CD4-positive, alpha-beta memory T cell (primary cell): ENCODE measurements at regions not wholly inside any gene's neighbourhood (a gene's known extent, or its start where the extent isn't known, plus 50 kb on each side); places are given as distances from the start of the nearest gene placed in this dataset.

Experiments used
- CTCF ChIA-PET: fragments of 350-600 bp; sonication (Branson Sonifier 250); formaldehyde crosslinking; loops from one replicate; lab custom pipeline; 2021; ENCODE audit warnings: inconsistent platforms; ENCODE audit not compliant: partially characterized antibody; lab: Charles Lee
- POLR2A ChIA-PET: fragments of 350-600 bp; sonication (Branson Sonifier 250); formaldehyde crosslinking; loops from one replicate; lab custom pipeline; 2021; ENCODE audit not compliant: partially characterized antibody; lab: Charles Lee
- DNase-seq, 5 donors: peaks; one replicate each; pipeline versions ENCODE4 v3.0.0 to v3.0.0-alpha.2; 2020 to 2022; ENCODE audit warnings: mixed read lengths in 1 of 5
- H3K27ac ChIP-seq: one replicate; pipeline ENCODE4 v1.7.0; 2013; ENCODE audit warnings: low read depth, low read length
- H3K27me3 ChIP-seq: 2 replicates; pipeline ENCODE4 v1.7.0; 2013; ENCODE audit warnings: mild to moderate bottlenecking, low read length, moderate library complexity; ENCODE audit not compliant: insufficient read depth
- H3K36me3 ChIP-seq: 2 replicates; pipeline ENCODE4 v1.7.0; 2013; ENCODE audit warnings: mild to moderate bottlenecking, low read length, moderate library complexity; ENCODE audit not compliant: insufficient read depth
- H3K4me1 ChIP-seq: 2 replicates; pipeline ENCODE4 v1.7.0; 2013; ENCODE audit warnings: mild to moderate bottlenecking, low read length, moderate library complexity; ENCODE audit not compliant: insufficient read depth
- H3K4me3 ChIP-seq, 2 donors: one replicate each; pipeline ENCODE4 v1.7.0; 2013; ENCODE audit warnings: low read length in 2 of 2, mild to moderate bottlenecking in 1 of 2
- H3K9me3 ChIP-seq, 2 donors: one replicate each; pipeline ENCODE4 v1.7.0; 2013; ENCODE audit warnings: low read length in 2 of 2, control low read depth in 1 of 2; ENCODE audit not compliant: control insufficient read depth in 1 of 2
- H3K27ac Mint-ChIP-seq, 7 donors: one replicate each; pipeline ENCODE4 v1.8.0; 2020 to 2021; ENCODE audit warnings: mixed read lengths in 7 of 7, mild to moderate bottlenecking in 6 of 7, inconsistent platforms in 3 of 7, moderate library complexity in 3 of 7
- H3K27me3 Mint-ChIP-seq, 2 donors: one replicate each; pipeline ENCODE4 v1.8.0; 2020 to 2021; ENCODE audit warnings: mixed read lengths in 2 of 2
- H3K36me3 Mint-ChIP-seq, 2 donors: one replicate each; pipeline ENCODE4 v1.8.0; 2020 to 2021; ENCODE audit warnings: mixed read lengths in 2 of 2, inconsistent platforms in 1 of 2, mild to moderate bottlenecking in 1 of 2
- H3K4me1 Mint-ChIP-seq, 4 donors: one replicate each; pipeline ENCODE4 v1.8.0; 2020 to 2021; ENCODE audit warnings: mixed read lengths in 4 of 4, mild to moderate bottlenecking in 1 of 4
- H3K4me3 Mint-ChIP-seq, 8 donors: one replicate each; pipeline ENCODE4 v1.8.0; 2020 to 2021; ENCODE audit warnings: mixed read lengths in 8 of 8, mild to moderate bottlenecking in 7 of 8, moderate library complexity in 6 of 8, inconsistent platforms in 3 of 8
- H3K9me3 Mint-ChIP-seq, 8 donors: one replicate each; pipeline ENCODE4 v1.8.0; 2020 to 2021; ENCODE audit warnings: mixed read lengths in 8 of 8, mild to moderate bottlenecking in 5 of 8, inconsistent platforms in 3 of 8, moderate library complexity in 1 of 8
- intact Hi-C: fragments of 100-400 bp; cut with micrococcal nuclease; formaldehyde crosslinking; loops from one replicate; pipeline ENCODE4 v1.15.1; 2023

- ChIA-PET CTCF (no interaction called here), POLR2A (no interaction called here)
- H3K27ac Mint-ChIP-seq: no peak overlapping the region
- H3K9me3 Mint-ChIP-seq: peaks cover 0 to 12% (median 2%) of the 10 kb centered on the region in 8 donors
- no peaks in the 10 kb centered on the region for H3K4me1 ChIP-seq
- no peak overlapping the region for H3K4me3 ChIP-seq
- H3K4me1 Mint-ChIP-seq: no peaks in the 10 kb centered on the region
- H3K9me3 ChIP-seq: no peaks in the 10 kb centered on the region
- no peak for DNase-seq
- no peaks in the 10 kb centered on the region for H3K27me3 ChIP-seq
- intact Hi-C loops: no loop called here
- H3K36me3 Mint-ChIP-seq: no peaks in the 10 kb centered on the region
- H3K27me3 Mint-ChIP-seq: no peaks in the 10 kb centered on the region
- no peaks in the 10 kb centered on the region for H3K36me3 ChIP-seq
- no peak overlapping the region for H3K4me3 Mint-ChIP-seq
- H3K27ac ChIP-seq: no peak overlapping the region
Measured at GRCh38 chr7:119572541-119572940, 700.4 kb upstream of the KCND2 start.

- H3K27ac ChIP-seq: no peak overlapping the region
- H3K9me3 ChIP-seq: no peaks in the 10 kb centered on the region
- no peaks in the 10 kb centered on the region for H3K27me3 ChIP-seq
- Mint-ChIP-seq H3K27me3 (no peaks in the 10 kb centered on the region), H3K27ac (no peak overlapping the region), H3K36me3 (no peaks in the 10 kb centered on the region), H3K9me3 (peaks cover 0 to 7% (median 1%) of the 10 kb centered on the region in 8 donors), H3K4me3 (no peak overlapping the region), H3K4me1 (no peaks in the 10 kb centered on the region)
- POLR2A ChIA-PET: no interaction called here
- no peaks in the 10 kb centered on the region for H3K36me3 ChIP-seq
- intact Hi-C loops: no loop called here
- no peak overlapping the region for H3K4me3 ChIP-seq
- DNase-seq: no peak
- no peaks in the 10 kb centered on the region for H3K4me1 ChIP-seq
- CTCF ChIA-PET: interaction anchor here (1.1 kb wide), 1 partner anchor 24 kb away, joined by 3 read pairs; no protein-coding TSS in a partner anchor
Measured at GRCh38 chr7:119578116-119578515, 694.9 kb upstream of the KCND2 start.

- H3K27me3 ChIP-seq: no peaks in the 10 kb centered on the region
- Mint-ChIP-seq H3K4me1 (no peaks in the 10 kb centered on the region), H3K36me3 (no peaks in the 10 kb centered on the region), H3K9me3 (peaks cover 0 to 12% (median 3%) of the 10 kb centered on the region in 8 donors), H3K27me3 (no peaks in the 10 kb centered on the region), H3K4me3 (no peak overlapping the region), H3K27ac (no peak overlapping the region)
- H3K27ac ChIP-seq: no peak overlapping the region
- no peaks in the 10 kb centered on the region for H3K4me1 ChIP-seq
- POLR2A ChIA-PET: no interaction called here
- no peaks in the 10 kb centered on the region for H3K9me3 ChIP-seq
- H3K36me3 ChIP-seq: no peaks in the 10 kb centered on the region
- intact Hi-C loops: no loop called here
- DNase-seq: no peak
- CTCF ChIA-PET: no interaction called here
- H3K4me3 ChIP-seq: no peak overlapping the region
Measured at GRCh38 chr7:119594956-119595355, 678.0 kb upstream of the KCND2 start.

GRCh38 chr7:119596651-119597050 is 676.3 kb upstream of the KCND2 start:
- Histone ChIP-seq H3K27ac (no peak overlapping the region), H3K9me3 (no peaks in the 10 kb centered on the region), H3K36me3 (no peaks in the 10 kb centered on the region), H3K4me1 (no peaks in the 10 kb centered on the region), H3K27me3 (no peaks in the 10 kb centered on the region), H3K4me3 (no peak overlapping the region)
- no peaks in the 10 kb centered on the region for H3K36me3 Mint-ChIP-seq
- no peak overlapping the region for H3K27ac Mint-ChIP-seq
- no peak overlapping the region for H3K4me3 Mint-ChIP-seq
- ChIA-PET CTCF (no interaction called here), POLR2A (no interaction called here)
- intact Hi-C loops: no loop called here
- DNase-seq: no peak
- H3K4me1 Mint-ChIP-seq: no peaks in the 10 kb centered on the region
- H3K9me3 Mint-ChIP-seq: peaks cover 0 to 16% (median 4%) of the 10 kb centered on the region in 8 donors
- H3K27me3 Mint-ChIP-seq: no peaks in the 10 kb centered on the region

GRCh38 chr7:119606297-119606696 is 666.7 kb upstream of the KCND2 start:
- Histone ChIP-seq H3K9me3 (no peaks in the 10 kb centered on the region), H3K27me3 (no peaks in the 10 kb centered on the region), H3K36me3 (no peaks in the 10 kb centered on the region), H3K4me1 (no peaks in the 10 kb centered on the region), H3K4me3 (no peak overlapping the region), H3K27ac (no peak overlapping the region)
- intact Hi-C loops: no loop called here
- Mint-ChIP-seq H3K27ac (no peak overlapping the region), H3K4me1 (no peaks in the 10 kb centered on the region), H3K9me3 (peaks cover under 1 to 23% (median 12%) of the 10 kb centered on the region in 8 donors), H3K36me3 (no peaks in the 10 kb centered on the region), H3K4me3 (peak overlapping the region in 1 of 8 donors; percentile 29), H3K27me3 (no peaks in the 10 kb centered on the region)
- CTCF ChIA-PET: no interaction called here
- DNase-seq: no peak
- POLR2A ChIA-PET: no interaction called here

- ChIA-PET POLR2A (no interaction called here), CTCF (no interaction called here)
- H3K4me3 ChIP-seq: no peak overlapping the region
- no peak overlapping the region for H3K27ac Mint-ChIP-seq
- DNase-seq: no peak
- intact Hi-C loops: no loop called here
- no peaks in the 10 kb centered on the region for H3K36me3 Mint-ChIP-seq
- no peaks in the 10 kb centered on the region for H3K36me3 ChIP-seq
- no peaks in the 10 kb centered on the region for H3K4me1 Mint-ChIP-seq
- H3K4me3 Mint-ChIP-seq: no peak overlapping the region
- no peaks in the 10 kb centered on the region for H3K9me3 ChIP-seq
- no peaks in the 10 kb centered on the region for H3K27me3 Mint-ChIP-seq
- no peak overlapping the region for H3K27ac ChIP-seq
- H3K9me3 Mint-ChIP-seq: peaks cover 4 to 21% (median 9%) of the 10 kb centered on the region in 8 donors
- no peaks in the 10 kb centered on the region for H3K4me1 ChIP-seq
- H3K27me3 ChIP-seq: no peaks in the 10 kb centered on the region
Measured at GRCh38 chr7:119620769-119621168, 652.2 kb upstream of the KCND2 start.

GRCh38 chr7:119623427-119623826 is 649.5 kb upstream of the KCND2 start:
- ChIA-PET POLR2A (no interaction called here), CTCF (no interaction called here)
- H3K27ac ChIP-seq: no peak overlapping the region
- no peak overlapping the region for H3K4me3 ChIP-seq
- intact Hi-C loops: no loop called here
- H3K36me3 ChIP-seq: no peaks in the 10 kb centered on the region
- no peaks in the 10 kb centered on the region for H3K27me3 Mint-ChIP-seq
- H3K4me1 ChIP-seq: no peaks in the 10 kb centered on the region
- no peak overlapping the region for H3K4me3 Mint-ChIP-seq
- no peaks in the 10 kb centered on the region for H3K9me3 ChIP-seq
- no peaks in the 10 kb centered on the region for H3K4me1 Mint-ChIP-seq
- no peaks in the 10 kb centered on the region for H3K36me3 Mint-ChIP-seq
- no peak for DNase-seq
- no peak overlapping the region for H3K27ac Mint-ChIP-seq
- no peaks in the 10 kb centered on the region for H3K27me3 ChIP-seq
- peaks cover 0 to 18% (median 6%) of the 10 kb centered on the region in 8 donors for H3K9me3 Mint-ChIP-seq

- Mint-ChIP-seq H3K36me3 (no peaks in the 10 kb centered on the region), H3K4me1 (no peaks in the 10 kb centered on the region), H3K27me3 (no peaks in the 10 kb centered on the region), H3K27ac (no peak overlapping the region), H3K9me3 (peaks cover 0 to 7% (median 4%) of the 10 kb centered on the region in 8 donors), H3K4me3 (no peak overlapping the region)
- Histone ChIP-seq H3K27ac (no peak overlapping the region), H3K9me3 (no peaks in the 10 kb centered on the region), H3K27me3 (no peaks in the 10 kb centered on the region), H3K36me3 (no peaks in the 10 kb centered on the region), H3K4me1 (no peaks in the 10 kb centered on the region), H3K4me3 (no peak overlapping the region)
- intact Hi-C loops: no loop called here
- POLR2A ChIA-PET: no interaction called here
- no peak for DNase-seq
- CTCF ChIA-PET: no interaction called here
Measured at GRCh38 chr7:119630406-119630969, 642.5 kb upstream of the KCND2 start.
